ENCODE measurements at regions not wholly inside any gene's neighbourhood (a gene's known extent, or its start where the extent isn't known, plus 50 kb on each side); places are given as distances from the start of the nearest gene placed in this dataset.

- Histone ChIP-seq H3K4me1 (ENCODE audit: insufficient read depth, low read length, poor library complexity, severe bottlenecking) (peaks cover 18% of the 10 kb centered on the region), H3K79me2 (ENCODE audit: insufficient read depth, low read length) (no peaks in the 10 kb centered on the region), H3K9ac (ENCODE audit: low read depth, low read length, poor library complexity, severe bottlenecking) (no peak overlapping the region)
These were observed 55.2 kb upstream of the MRPS6 start for GRCh38 chr21:34018185-34018584.

GRCh38 chr21:34017039-34017961 lies 56.1 kb upstream of the MRPS6 start:
- H4K20me1 ChIP-seq (ENCODE audit: insufficient read depth, low read length, poor library complexity, severe bottlenecking): no peaks in the 10 kb centered on the region
- H3K4me1 ChIP-seq (ENCODE audit: insufficient read depth, low read length, poor library complexity, severe bottlenecking): peaks cover 9% of the 10 kb centered on the region
- no peaks in the 10 kb centered on the region for H3K27me3 ChIP-seq (ENCODE audit: insufficient read depth, low read length, poor library complexity, severe bottlenecking)
- H3K9me3 ChIP-seq (ENCODE audit: insufficient read depth, low read depth, low read length): no peaks in the 10 kb centered on the region; the same call in 1 of the 2 replicates
- H2AFZ ChIP-seq (ENCODE audit: low read length): no peak overlapping the region
- no peak for TF ChIP-seq CTCF (conservative IDR thresholded peaks at IDR 0.05; ENCODE audit: low read length)
- TF ChIP-seq EZH2phosphoT487 (IDR thresholded peaks at IDR 0.05; ENCODE audit: borderline replicate concordance): no peak
- H3K4me2 ChIP-seq (ENCODE audit: low read depth, low read length, poor library complexity, severe bottlenecking): no peak overlapping the region
- no peak overlapping the region for H3K9ac ChIP-seq (ENCODE audit: low read depth, low read length, poor library complexity, severe bottlenecking)
- H3F3A ChIP-seq (ENCODE audit: low read depth): no peaks in the 10 kb centered on the region
- H3K79me2 ChIP-seq (ENCODE audit: insufficient read depth, low read length): no peaks in the 10 kb centered on the region
- H3K9me2 ChIP-seq (replicated peaks; ENCODE audit: low read depth, low read length): no peaks in the 10 kb centered on the region
- no peaks in the 10 kb centered on the region for H3K36me3 ChIP-seq (ENCODE audit: insufficient read depth, low read length)
- no peak overlapping the region for H3K4me3 ChIP-seq (ENCODE audit: low read length, poor library complexity, severe bottlenecking)

More at GRCh38 chr21:34018185-34018584, 55.2 kb upstream of the MRPS6 start:
- Histone ChIP-seq H3K4me2 (ENCODE audit: low read depth, low read length, poor library complexity, severe bottlenecking) (no peak overlapping the region), H3K9me3 (ENCODE audit: insufficient read depth, low read depth, low read length) (no peaks in the 10 kb centered on the region; the same call in 1 of the 2 replicates), H3K4me3 (ENCODE audit: low read length, poor library complexity, severe bottlenecking) (no peak overlapping the region), H3K27me3 (ENCODE audit: insufficient read depth, low read length, poor library complexity, severe bottlenecking) (no peaks in the 10 kb centered on the region), H4K20me1 (ENCODE audit: insufficient read depth, low read length, poor library complexity, severe bottlenecking) (no peaks in the 10 kb centered on the region), H3K9me2 (replicated peaks; ENCODE audit: low read depth, low read length) (no peaks in the 10 kb centered on the region), H2AFZ (ENCODE audit: low read length) (no peak overlapping the region), H3K36me3 (ENCODE audit: insufficient read depth, low read length) (no peaks in the 10 kb centered on the region), H3F3A (ENCODE audit: low read depth) (no peaks in the 10 kb centered on the region)
- no peak for TF ChIP-seq CTCF (conservative IDR thresholded peaks at IDR 0.05; ENCODE audit: low read length)
- no peak for TF ChIP-seq EZH2phosphoT487 (IDR thresholded peaks at IDR 0.05; ENCODE audit: borderline replicate concordance)

GRCh38 chr21:34012640-34013039 lies 60.7 kb upstream of the MRPS6 start:
- Histone ChIP-seq H3K9me2 (replicated peaks; ENCODE audit: low read depth, low read length) (no peaks in the 10 kb centered on the region), H3K27me3 (ENCODE audit: insufficient read depth, low read length, poor library complexity, severe bottlenecking) (no peaks in the 10 kb centered on the region), H3F3A (ENCODE audit: low read depth) (no peaks in the 10 kb centered on the region), H4K20me1 (ENCODE audit: insufficient read depth, low read length, poor library complexity, severe bottlenecking) (no peaks in the 10 kb centered on the region), H3K9ac (ENCODE audit: low read depth, low read length, poor library complexity, severe bottlenecking) (no peak overlapping the region), H3K4me3 (ENCODE audit: low read length, poor library complexity, severe bottlenecking) (no peak overlapping the region), H2AFZ (ENCODE audit: low read length) (no peak overlapping the region), H3K9me3 (ENCODE audit: insufficient read depth, low read depth, low read length) (no peaks in the 10 kb centered on the region; the same call in 1 of the 2 replicates), H3K4me2 (ENCODE audit: low read depth, low read length, poor library complexity, severe bottlenecking) (no peak overlapping the region), H3K4me1 (ENCODE audit: insufficient read depth, low read length, poor library complexity, severe bottlenecking) (no peaks in the 10 kb centered on the region), H3K79me2 (ENCODE audit: insufficient read depth, low read length) (no peaks in the 10 kb centered on the region), H3K36me3 (ENCODE audit: insufficient read depth, low read length) (no peaks in the 10 kb centered on the region)
- TF ChIP-seq EZH2phosphoT487 (IDR thresholded peaks at IDR 0.05; ENCODE audit: borderline replicate concordance) (no peak), CTCF (conservative IDR thresholded peaks at IDR 0.05; ENCODE audit: low read length) (no peak)

All from Loucy (cell line).